Endothelial cell of umbilical vein (primary cell): ENCODE measurements at regions not wholly inside any gene's neighbourhood (a gene's known extent, or its start where the extent isn't known, plus 50 kb on each side); places are given as distances from the start of the nearest gene placed in this dataset.
"Not testable (repeated sequence)": the region's sequence is repeated elsewhere in the genome, so short reads cannot be mapped to it uniquely, and the experiment has no call there.

Experiments
- EZH2 ChIP-seq: IDR thresholded peaks from 2 replicates; pipeline ENCODE4 v1.6.1; 2012; ENCODE audit warnings: borderline replicate concordance, low read depth, mild to moderate bottlenecking, moderate library complexity, low read length, inconsistent platforms; ENCODE audit not compliant: severe bottlenecking
- POLR2A ChIP-seq: IDR thresholded peaks from 2 replicates; pipeline ENCODE4 v1.6.1; 2012; ENCODE audit warnings: low read depth, mild to moderate bottlenecking, control low read depth, low read length

DNA sequence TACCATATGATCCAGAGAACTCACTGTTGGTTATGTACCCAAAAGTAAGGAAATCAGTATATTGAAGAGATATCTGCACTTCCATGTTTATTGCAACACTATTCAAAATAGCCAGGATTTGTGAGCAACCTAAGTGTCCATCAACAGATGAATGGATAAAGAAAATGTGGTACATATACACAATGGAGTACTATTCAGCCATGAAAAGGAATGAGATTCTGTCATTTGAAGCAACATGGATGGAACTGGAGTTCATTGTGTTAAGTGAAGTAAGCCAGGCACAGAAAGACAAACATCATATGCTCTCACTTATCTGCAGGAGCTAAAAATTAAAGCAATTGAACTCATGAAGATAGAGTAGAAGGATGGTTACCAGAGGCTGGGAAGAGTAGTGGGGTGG lies 510.5 kb downstream of the KLHL13 start:
- not testable (repeated sequence) for TF ChIP-seq EZH2, POLR2A
